T-helper 2 cell (primary cell): ENCODE measurements at regions not wholly inside any gene's neighbourhood (a gene's known extent, or its start where the extent isn't known, plus 50 kb on each side); places are given as distances from the start of the nearest gene placed in this dataset.

Source experiments
- DNase-seq, 5 experiments: peaks; one replicate each; pipeline versions ENCODE4 v3.0.0 to v3.0.0-alpha.2; 2012 to 2022

- no peak for DNase-seq
Measured at GRCh38 chr1:218827486-218827885, 346.2 kb upstream of the LYPLAL1 start.

DNA sequence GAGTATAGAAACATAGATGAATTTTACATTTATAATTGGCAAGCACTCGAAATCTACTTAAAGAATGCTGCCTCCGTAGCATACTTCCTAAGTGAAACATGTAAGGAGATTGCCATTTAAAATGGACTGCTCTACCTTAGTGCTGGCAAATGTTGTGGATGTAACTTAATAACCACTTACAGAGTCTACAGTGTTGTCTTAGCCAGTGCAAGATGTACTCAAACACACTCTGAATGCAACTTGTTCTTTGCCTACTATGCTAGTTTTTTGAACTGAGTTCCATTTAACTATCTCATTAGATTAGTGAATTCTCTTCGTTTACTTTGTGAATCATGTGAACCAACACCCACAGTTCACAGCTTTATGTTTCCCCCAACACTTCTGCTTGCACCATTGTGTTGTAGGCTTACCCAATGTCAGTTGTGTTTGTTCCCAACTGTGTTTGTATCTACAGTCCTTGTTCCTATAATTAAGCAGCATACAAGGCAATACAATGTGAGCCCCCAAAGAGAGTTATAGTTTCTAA, 345.5 kb upstream of the LYPLAL1 start:
- DNase-seq: no peak

GRCh38 chr1:218829097-218829496, 344.6 kb upstream of the LYPLAL1 start:
- no peak for DNase-seq

DNA sequence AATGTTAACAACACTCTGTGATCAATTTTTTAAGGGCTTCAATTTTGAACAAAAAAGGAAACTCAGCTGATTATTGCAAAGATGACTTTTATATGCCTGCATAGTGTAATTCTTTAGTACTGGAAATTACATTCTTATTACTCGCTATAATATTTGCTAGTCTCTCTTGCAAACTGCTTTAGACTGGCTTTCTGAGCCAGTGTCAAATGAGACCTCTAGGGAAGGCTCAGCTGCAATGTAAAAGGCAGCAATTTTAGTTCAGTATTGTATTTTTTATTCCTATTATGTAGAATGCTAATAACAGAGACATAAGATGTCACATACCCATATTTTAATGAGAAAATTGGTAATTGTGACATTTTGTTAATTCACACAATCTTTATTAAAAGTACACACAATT, 338.1 kb upstream of the LYPLAL1 start:
- DNase-seq: no peak

- no peak for DNase-seq
Measured at GRCh38 chr1:218836264-218836663, 337.4 kb upstream of the LYPLAL1 start.

- no peak for DNase-seq
Measured at GRCh38 chr1:218837051-218837450, 336.6 kb upstream of the LYPLAL1 start.

- no peak for DNase-seq
Measured at GRCh38 chr1:218845589-218845988, 328.1 kb upstream of the LYPLAL1 start.

DNA sequence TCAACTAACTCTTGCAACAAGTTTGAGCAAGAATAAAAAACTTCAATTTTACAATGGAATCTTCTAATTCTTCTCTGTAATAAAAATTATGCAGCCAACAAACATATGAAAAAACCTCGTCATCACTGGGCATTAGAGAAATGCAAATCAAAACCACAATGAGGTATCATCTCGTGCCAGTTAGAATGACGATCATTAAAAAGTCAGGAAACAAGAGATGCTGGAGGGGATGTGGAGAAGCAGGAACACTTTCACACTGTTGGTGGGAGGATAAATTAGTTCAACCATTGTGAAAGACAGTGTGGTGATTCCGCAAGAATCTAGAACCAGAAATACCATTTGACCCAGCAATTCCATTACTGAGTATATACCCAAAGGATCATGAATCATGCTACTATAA, 327.5 kb upstream of the LYPLAL1 start:
- DNase-seq: no peak

- no peak for DNase-seq
Measured at GRCh38 chr1:218847089-218847768, 326.4 kb upstream of the LYPLAL1 start.

- DNase-seq: no peak
Measured at GRCh38 chr1:218848009-218848408, 325.7 kb upstream of the LYPLAL1 start.

DNA sequence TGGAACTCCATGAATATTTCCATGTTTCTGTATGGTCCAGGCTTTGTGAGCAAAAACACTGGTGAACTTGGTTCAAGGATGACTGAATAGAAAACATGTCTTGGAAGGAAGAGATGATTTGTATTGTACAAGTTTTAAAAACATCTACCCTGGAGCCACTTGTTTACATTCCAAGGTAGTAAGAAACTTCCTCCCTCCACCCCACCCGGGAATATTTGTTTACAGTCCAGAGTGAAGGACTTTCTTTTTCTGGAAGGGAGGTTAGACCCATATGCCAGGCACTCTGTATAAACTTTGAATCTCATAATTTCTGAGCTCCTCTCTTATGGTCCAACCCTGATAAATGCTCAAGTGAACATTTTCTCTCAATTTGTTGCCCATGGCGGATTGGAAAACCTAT, 323.3 kb upstream of the LYPLAL1 start:
- no peak for DNase-seq

DNA sequence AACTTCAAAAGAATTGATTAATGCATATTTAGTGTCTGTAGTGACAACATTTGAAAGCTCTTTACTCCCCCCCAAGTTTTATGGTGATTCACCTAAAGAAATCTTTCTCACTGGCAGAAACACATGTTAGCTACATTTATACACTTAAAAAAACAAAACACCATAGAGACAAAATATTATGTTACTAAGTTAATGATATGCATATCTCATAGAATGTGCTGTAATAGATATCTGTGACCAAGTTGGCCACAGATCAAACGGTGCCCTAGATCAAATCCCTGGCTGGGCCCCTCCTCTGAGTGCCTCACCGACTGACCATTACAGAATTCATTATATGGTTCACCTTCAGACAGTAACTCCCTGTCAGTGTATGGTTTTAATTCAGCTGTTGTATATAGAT, 322.1 kb upstream of the LYPLAL1 start:
- DNase-seq: no peak

DNA sequence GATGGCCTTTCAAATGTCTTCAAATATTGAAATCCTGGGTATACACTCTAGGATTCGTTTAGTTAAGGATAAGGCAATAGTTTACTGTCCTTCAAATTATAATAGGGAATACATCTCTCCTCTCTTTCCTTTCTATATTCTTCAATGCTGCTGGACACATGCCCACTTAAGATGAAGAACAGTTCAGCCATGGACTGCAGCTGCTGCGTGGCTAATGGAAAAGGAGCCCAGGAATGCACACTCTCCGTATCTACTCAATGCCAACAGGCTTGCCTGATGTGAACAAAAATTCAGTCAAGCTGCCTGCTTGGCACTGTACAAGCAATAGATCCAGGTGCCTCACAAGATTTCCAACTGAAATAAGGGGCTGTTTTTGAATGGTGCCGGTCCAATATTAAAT, 321.2 kb upstream of the LYPLAL1 start:
- DNase-seq: no peak

- DNase-seq: no peak
Measured at GRCh38 chr1:218863987-218864386, 309.7 kb upstream of the LYPLAL1 start.

DNA sequence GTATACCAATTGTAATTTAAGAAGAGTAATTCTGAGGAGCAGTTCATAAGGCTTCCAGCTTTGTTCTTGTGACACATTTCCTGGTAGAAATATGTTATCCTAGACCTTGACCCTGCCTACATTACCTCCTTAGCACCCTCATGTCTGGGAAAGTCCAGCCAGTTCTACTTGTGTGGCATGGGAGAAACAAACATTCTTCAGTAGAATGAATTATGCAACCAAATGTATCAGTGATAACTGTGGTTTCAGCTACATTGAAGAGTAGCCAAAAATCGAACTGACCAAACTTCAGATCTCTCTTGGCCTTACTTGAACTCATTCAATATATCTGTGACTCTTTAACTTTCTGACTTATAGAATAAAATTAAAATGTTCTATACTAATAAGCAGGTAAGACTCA, 308.1 kb upstream of the LYPLAL1 start:
- no peak for DNase-seq

GRCh38 chr1:218866507-218866906, 307.2 kb upstream of the LYPLAL1 start:
- DNase-seq: no peak

- DNase-seq: no peak
Measured at GRCh38 chr1:218867066-218867465, 306.6 kb upstream of the LYPLAL1 start.

- DNase-seq: no peak
Measured at GRCh38 chr1:218867941-218868626, 305.6 kb upstream of the LYPLAL1 start.

DNA sequence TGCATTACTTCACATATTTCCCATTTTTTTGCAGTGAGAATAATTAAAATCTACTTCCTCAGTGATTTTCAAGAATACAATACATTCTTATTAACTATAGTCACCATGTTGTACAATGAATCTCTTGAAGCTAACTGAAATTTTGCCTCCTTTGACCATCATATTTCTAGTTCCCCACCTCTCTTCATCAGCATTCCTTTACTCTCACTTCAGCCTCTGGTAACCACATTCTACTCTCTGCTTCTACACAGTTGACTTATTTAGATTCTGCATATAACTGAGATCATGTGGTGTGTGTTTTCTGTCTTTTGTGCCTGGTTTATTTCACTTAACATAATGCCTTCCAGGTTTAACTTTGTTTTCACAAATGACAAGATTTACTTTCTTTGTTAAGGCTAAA, 304.4 kb upstream of the LYPLAL1 start:
- DNase-seq: no peak

GRCh38 chr1:218872026-218872425, 301.7 kb upstream of the LYPLAL1 start:
- no peak for DNase-seq

- DNase-seq: no peak
Measured at GRCh38 chr1:218872928-218873327, 300.8 kb upstream of the LYPLAL1 start.

DNA sequence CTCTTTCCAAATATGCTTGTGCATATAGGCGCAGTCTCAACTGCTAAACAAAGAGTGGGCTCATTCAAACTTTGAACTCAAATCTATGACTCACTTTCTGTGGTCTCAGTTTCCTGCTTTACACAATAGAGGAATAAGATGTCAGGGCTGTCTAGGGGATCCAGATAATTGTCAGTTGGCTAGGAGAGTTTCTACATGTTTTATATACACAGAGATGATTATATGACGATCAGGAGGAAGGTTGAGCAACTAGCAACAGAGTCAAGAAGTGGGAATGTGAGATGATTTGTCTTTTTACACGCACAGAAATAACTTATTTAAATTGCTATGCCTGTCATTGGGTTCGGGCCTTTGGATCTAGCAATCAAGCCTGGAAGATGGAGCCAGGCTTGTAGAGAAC, 299.4 kb upstream of the LYPLAL1 start:
- no peak for DNase-seq

DNA sequence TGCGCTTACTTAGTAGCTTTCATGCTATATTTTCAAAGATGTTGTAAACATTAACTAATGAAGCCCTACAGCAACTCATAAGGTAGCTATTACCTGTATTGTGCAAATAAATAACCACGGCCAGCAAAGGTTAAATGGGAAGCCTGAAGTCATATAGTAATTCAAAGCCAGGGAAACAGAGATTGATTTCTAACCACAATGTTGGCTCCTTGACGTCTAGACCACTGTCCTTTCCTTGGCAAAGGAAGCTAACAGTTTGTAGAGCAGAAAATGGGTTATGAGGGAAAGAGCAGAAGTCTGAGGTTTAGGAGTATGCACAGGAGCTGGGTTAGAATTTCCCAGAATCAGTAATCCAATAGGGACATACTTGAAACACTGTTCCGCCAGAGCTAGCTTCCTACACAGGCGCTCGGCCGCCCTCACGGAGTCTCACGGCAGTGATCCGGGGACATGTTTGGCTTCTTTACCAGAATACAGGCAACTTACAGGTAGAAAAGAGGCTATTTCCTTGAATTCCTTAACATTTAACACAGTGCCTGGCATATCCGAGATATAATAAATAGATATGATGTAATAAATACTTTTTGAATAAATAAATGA, 298.8 kb upstream of the LYPLAL1 start:
- DNase-seq: no peak

- no peak for DNase-seq
Measured at GRCh38 chr1:218878369-218878768, 295.3 kb upstream of the LYPLAL1 start.
